ENCODE measurements at regions not wholly inside any gene's neighbourhood (a gene's known extent, or its start where the extent isn't known, plus 50 kb on each side); places are given as distances from the start of the nearest gene placed in this dataset.

DNA sequence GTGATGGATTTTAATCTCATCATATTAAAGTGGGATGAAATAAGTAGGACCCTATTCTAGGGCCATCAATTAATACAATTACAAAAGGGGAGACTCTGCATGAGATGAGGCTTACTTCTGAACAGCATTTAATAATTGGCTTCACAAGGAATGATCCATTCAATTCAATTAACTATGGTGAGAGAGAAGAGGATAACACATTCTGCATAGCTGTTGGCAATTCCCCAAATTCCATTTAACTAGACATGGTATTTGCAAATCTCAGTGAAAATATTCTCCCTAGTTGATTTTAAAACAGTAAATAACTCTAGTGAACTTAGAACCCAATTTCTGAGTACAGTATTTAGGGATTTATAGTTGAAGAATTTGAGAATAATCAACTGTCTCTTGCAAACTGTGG lies 145.3 kb downstream of the NOC3L start (continued):
- TF ChIP-seq, protein P1, sequence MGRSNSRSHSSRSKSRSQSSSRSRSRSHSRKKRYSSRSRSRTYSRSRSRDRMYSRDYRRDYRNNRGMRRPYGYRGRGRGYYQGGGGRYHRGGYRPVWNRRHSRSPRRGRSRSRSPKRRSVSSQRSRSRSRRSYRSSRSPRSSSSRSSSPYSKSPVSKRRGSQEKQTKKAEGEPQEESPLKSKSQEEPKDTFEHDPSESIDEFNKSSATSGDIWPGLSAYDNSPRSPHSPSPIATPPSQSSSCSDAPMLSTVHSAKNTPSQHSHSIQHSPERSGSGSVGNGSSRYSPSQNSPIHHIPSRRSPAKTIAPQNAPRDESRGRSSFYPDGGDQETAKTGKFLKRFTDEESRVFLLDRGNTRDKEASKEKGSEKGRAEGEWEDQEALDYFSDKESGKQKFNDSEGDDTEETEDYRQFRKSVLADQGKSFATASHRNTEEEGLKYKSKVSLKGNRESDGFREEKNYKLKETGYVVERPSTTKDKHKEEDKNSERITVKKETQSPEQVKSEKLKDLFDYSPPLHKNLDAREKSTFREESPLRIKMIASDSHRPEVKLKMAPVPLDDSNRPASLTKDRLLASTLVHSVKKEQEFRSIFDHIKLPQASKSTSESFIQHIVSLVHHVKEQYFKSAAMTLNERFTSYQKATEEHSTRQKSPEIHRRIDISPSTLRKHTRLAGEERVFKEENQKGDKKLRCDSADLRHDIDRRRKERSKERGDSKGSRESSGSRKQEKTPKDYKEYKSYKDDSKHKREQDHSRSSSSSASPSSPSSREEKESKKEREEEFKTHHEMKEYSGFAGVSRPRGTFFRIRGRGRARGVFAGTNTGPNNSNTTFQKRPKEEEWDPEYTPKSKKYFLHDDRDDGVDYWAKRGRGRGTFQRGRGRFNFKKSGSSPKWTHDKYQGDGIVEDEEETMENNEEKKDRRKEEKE (IDR thresholded peaks at IDR 0.05) = no peak
- TF ChIP-seq NFKBIZ (CRISPR knock-in tag; IDR thresholded peaks at IDR 0.05) (no peak), MEF2D (CRISPR knock-in tag; IDR thresholded peaks at IDR 0.05) (no peak), PHF21A (CRISPR knock-in tag; IDR thresholded peaks at IDR 0.05) (no peak), NFE2L1 (CRISPR knock-in tag; IDR thresholded peaks at IDR 0.05; ENCODE audit: borderline replicate concordance) (no peak), MIXL1 (CRISPR knock-in tag; IDR thresholded peaks at IDR 0.05) (no peak), ZNF230 (CRISPR knock-in tag; IDR thresholded peaks at IDR 0.05) (no peak), ZNF292 (CRISPR knock-in tag; IDR thresholded peaks at IDR 0.05; ENCODE audit: borderline replicate concordance, low read depth) (no peak), EHMT2 (IDR thresholded peaks at IDR 0.05; ENCODE audit: borderline replicate concordance, low read depth, low read length) (no peak), GTF2F1 (IDR thresholded peaks at IDR 0.05; ENCODE audit: low read length) (no peak), ARNT2 (CRISPR knock-in tag; IDR thresholded peaks at IDR 0.05; ENCODE audit: low read depth) (no peak)
- TF ChIP-seq, protein P2, sequence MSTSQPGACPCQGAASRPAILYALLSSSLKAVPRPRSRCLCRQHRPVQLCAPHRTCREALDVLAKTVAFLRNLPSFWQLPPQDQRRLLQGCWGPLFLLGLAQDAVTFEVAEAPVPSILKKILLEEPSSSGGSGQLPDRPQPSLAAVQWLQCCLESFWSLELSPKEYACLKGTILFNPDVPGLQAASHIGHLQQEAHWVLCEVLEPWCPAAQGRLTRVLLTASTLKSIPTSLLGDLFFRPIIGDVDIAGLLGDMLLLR (CRISPR knock-in tag; IDR thresholded peaks at IDR 0.05) = no peak
- TF ChIP-seq, protein P3, sequence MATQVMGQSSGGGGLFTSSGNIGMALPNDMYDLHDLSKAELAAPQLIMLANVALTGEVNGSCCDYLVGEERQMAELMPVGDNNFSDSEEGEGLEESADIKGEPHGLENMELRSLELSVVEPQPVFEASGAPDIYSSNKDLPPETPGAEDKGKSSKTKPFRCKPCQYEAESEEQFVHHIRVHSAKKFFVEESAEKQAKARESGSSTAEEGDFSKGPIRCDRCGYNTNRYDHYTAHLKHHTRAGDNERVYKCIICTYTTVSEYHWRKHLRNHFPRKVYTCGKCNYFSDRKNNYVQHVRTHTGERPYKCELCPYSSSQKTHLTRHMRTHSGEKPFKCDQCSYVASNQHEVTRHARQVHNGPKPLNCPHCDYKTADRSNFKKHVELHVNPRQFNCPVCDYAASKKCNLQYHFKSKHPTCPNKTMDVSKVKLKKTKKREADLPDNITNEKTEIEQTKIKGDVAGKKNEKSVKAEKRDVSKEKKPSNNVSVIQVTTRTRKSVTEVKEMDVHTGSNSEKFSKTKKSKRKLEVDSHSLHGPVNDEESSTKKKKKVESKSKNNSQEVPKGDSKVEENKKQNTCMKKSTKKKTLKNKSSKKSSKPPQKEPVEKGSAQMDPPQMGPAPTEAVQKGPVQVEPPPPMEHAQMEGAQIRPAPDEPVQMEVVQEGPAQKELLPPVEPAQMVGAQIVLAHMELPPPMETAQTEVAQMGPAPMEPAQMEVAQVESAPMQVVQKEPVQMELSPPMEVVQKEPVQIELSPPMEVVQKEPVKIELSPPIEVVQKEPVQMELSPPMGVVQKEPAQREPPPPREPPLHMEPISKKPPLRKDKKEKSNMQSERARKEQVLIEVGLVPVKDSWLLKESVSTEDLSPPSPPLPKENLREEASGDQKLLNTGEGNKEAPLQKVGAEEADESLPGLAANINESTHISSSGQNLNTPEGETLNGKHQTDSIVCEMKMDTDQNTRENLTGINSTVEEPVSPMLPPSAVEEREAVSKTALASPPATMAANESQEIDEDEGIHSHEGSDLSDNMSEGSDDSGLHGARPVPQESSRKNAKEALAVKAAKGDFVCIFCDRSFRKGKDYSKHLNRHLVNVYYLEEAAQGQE (IDR thresholded peaks at IDR 0.05; ENCODE audit: borderline replicate concordance in 1 of 2, low read depth in 1 of 2, low read length in 2 of 2) = no peak
- TF ChIP-seq, protein P4, sequence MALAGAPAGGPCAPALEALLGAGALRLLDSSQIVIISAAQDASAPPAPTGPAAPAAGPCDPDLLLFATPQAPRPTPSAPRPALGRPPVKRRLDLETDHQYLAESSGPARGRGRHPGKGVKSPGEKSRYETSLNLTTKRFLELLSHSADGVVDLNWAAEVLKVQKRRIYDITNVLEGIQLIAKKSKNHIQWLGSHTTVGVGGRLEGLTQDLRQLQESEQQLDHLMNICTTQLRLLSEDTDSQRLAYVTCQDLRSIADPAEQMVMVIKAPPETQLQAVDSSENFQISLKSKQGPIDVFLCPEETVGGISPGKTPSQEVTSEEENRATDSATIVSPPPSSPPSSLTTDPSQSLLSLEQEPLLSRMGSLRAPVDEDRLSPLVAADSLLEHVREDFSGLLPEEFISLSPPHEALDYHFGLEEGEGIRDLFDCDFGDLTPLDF (CRISPR knock-in tag; IDR thresholded peaks at IDR 0.05) = no peak
